ENCODE measurements at regions not wholly inside any gene's neighbourhood (a gene's known extent, or its start where the extent isn't known, plus 50 kb on each side); places are given as distances from the start of the nearest gene placed in this dataset.
"Not testable (repeated sequence)": the region's sequence is repeated elsewhere in the genome, so short reads cannot be mapped to it uniquely, and the experiment has no call there.

GRCh38 chr15:45873781-45874180, 239.0 kb downstream of the SQOR start:
- Mint-ChIP-seq H3K9me3 (ENCODE audit: low read depth) (peaks cover 50% of the 10 kb centered on the region), H3K4me3 (ENCODE audit: low read depth) (no peak overlapping the region), H3K27me3 (no peaks in the 10 kb centered on the region), H3K4me1 (ENCODE audit: low read depth) (peaks cover 11% of the 10 kb centered on the region), H3K27ac (no peak overlapping the region), H3K36me3 (ENCODE audit: insufficient read depth) (peaks cover 21% of the 10 kb centered on the region)
- TF ChIP-seq CTCF (IDR thresholded peaks at IDR 0.05; ENCODE audit: unreplicated experiment) = no peak
- DNase-seq (ENCODE audit: low spot score, unreplicated experiment) = no peak

GRCh38 chr15:45874566-45874965, 239.7 kb downstream of the SQOR start:
- H3K27me3 Mint-ChIP-seq; DNase-seq (ENCODE audit: low spot score, unreplicated experiment); H3K4me3 Mint-ChIP-seq (ENCODE audit: low read depth); H3K27ac Mint-ChIP-seq: not testable (repeated sequence)
- H3K4me1 Mint-ChIP-seq (ENCODE audit: low read depth) = peaks cover 11% of the 10 kb centered on the region
- peaks cover 21% of the 10 kb centered on the region for H3K36me3 Mint-ChIP-seq (ENCODE audit: insufficient read depth)
- H3K9me3 Mint-ChIP-seq (ENCODE audit: low read depth) = peaks cover 52% of the 10 kb centered on the region

- H3K4me3 Mint-ChIP-seq (ENCODE audit: low read depth) = no peak overlapping the region
Observed at GRCh38 chr15:45884289-45884688, 249.5 kb downstream of the SQOR start.

GRCh38 chr15:45884755-45885445, 250.1 kb downstream of the SQOR start:
- Mint-ChIP-seq H3K4me3 (ENCODE audit: low read depth) (no peak overlapping the region), H3K27me3 (no peaks in the 10 kb centered on the region), H3K9me3 (ENCODE audit: low read depth) (peaks cover 2% of the 10 kb centered on the region)

More at GRCh38 chr15:45884289-45884688, 249.5 kb downstream of the SQOR start:
- Mint-ChIP-seq H3K9me3 (ENCODE audit: low read depth) (peaks cover 2% of the 10 kb centered on the region), H3K27me3 (no peaks in the 10 kb centered on the region), H3K27ac (no peak overlapping the region), H3K36me3 (ENCODE audit: insufficient read depth) (peaks cover 3% of the 10 kb centered on the region), H3K4me1 (ENCODE audit: low read depth) (no peaks in the 10 kb centered on the region)
- TF ChIP-seq CTCF (IDR thresholded peaks at IDR 0.05; ENCODE audit: unreplicated experiment) = no peak
- no peak for DNase-seq (ENCODE audit: low spot score, unreplicated experiment)

GRCh38 chr15:45885801-45886200, 251.0 kb downstream of the SQOR start:
- TF ChIP-seq CTCF (IDR thresholded peaks at IDR 0.05; ENCODE audit: unreplicated experiment) = no peak
- Mint-ChIP-seq H3K27me3 (no peaks in the 10 kb centered on the region), H3K36me3 (ENCODE audit: insufficient read depth) (peaks cover 3% of the 10 kb centered on the region), H3K4me1 (ENCODE audit: low read depth) (no peaks in the 10 kb centered on the region), H3K4me3 (ENCODE audit: low read depth) (no peak overlapping the region), H3K27ac (no peak overlapping the region), H3K9me3 (ENCODE audit: low read depth) (peaks cover 2% of the 10 kb centered on the region)
- no peak for DNase-seq (ENCODE audit: low spot score, unreplicated experiment)

More at GRCh38 chr15:45884755-45885445, 250.1 kb downstream of the SQOR start:
- H3K36me3 Mint-ChIP-seq (ENCODE audit: insufficient read depth) = peaks cover 3% of the 10 kb centered on the region
- no peak overlapping the region for H3K27ac Mint-ChIP-seq
- no peak for TF ChIP-seq CTCF (IDR thresholded peaks at IDR 0.05; ENCODE audit: unreplicated experiment)
- H3K4me1 Mint-ChIP-seq (ENCODE audit: low read depth) = no peaks in the 10 kb centered on the region
- DNase-seq (ENCODE audit: low spot score, unreplicated experiment) = no peak

GRCh38 chr15:45891766-45892165, 256.9 kb downstream of the SQOR start:
- Mint-ChIP-seq H3K9me3 (ENCODE audit: low read depth) (peaks cover 2% of the 10 kb centered on the region), H3K27me3 (no peaks in the 10 kb centered on the region), H3K27ac (no peak overlapping the region), H3K4me3 (ENCODE audit: low read depth) (no peak overlapping the region), H3K36me3 (ENCODE audit: insufficient read depth) (peaks cover under 1% of the 10 kb centered on the region), H3K4me1 (ENCODE audit: low read depth) (no peaks in the 10 kb centered on the region)
- DNase-seq (ENCODE audit: low spot score, unreplicated experiment) = no peak
- no peak for TF ChIP-seq CTCF (IDR thresholded peaks at IDR 0.05; ENCODE audit: unreplicated experiment)

Measured in progenitor cell of endocrine pancreas (in vitro differentiated cells).